ENCODE measurements at regions not wholly inside any gene's neighbourhood (a gene's known extent, or its start where the extent isn't known, plus 50 kb on each side); places are given as distances from the start of the nearest gene placed in this dataset.

GRCh38 chr1:34655206-34655874 lies 99.5 kb upstream of the GJB5 start:
- H3K9me3 ChIP-seq (ENCODE audit: insufficient read depth, low read length) = no peaks in the 10 kb centered on the region
- peaks cover 5% of the 10 kb centered on the region; the same call in 1 of the 2 replicates for H3K4me1 ChIP-seq (ENCODE audit: low read length)
- no peak overlapping the region for H3K9ac ChIP-seq (ENCODE audit: low read length)
- no peaks in the 10 kb centered on the region for H3K79me2 ChIP-seq (ENCODE audit: low read length)
- peaks cover 4% of the 10 kb centered on the region; the same call in 1 of the 2 replicates for H3K27me3 ChIP-seq (ENCODE audit: low read depth, low read length)
- no peaks in the 10 kb centered on the region for H4K20me1 ChIP-seq (ENCODE audit: insufficient read depth, low read length)
- no peak overlapping the region for H3K4me2 ChIP-seq (ENCODE audit: low read length)
- H3K4me3 ChIP-seq (ENCODE audit: low read length) = no peak overlapping the region
- no peak overlapping the region for H2AFZ ChIP-seq (ENCODE audit: low read depth, low read length)
- H3K27ac ChIP-seq (ENCODE audit: low read length) = no peak overlapping the region
- H3K36me3 ChIP-seq (replicated peaks; ENCODE audit: low read depth, low read length) = no peaks in the 10 kb centered on the region
- TF ChIP-seq EZH2phosphoT487 (IDR thresholded peaks at IDR 0.05; ENCODE audit: low read depth) (no peak), CTCF (IDR thresholded peaks at IDR 0.05; ENCODE audit: low read depth, low read length) (no peak)

GRCh38 chr1:34655875-34656240 lies 99.0 kb upstream of the GJB5 start:
- Histone ChIP-seq H3K9me3 (ENCODE audit: insufficient read depth, low read length) (no peaks in the 10 kb centered on the region), H3K4me3 (ENCODE audit: low read length) (no peak overlapping the region), H3K27me3 (ENCODE audit: low read depth, low read length) (peaks cover 4% of the 10 kb centered on the region; the same call in 1 of the 2 replicates), H4K20me1 (ENCODE audit: insufficient read depth, low read length) (no peaks in the 10 kb centered on the region), H3K79me2 (ENCODE audit: low read length) (no peaks in the 10 kb centered on the region), H3K27ac (ENCODE audit: low read length) (no peak overlapping the region), H3K36me3 (replicated peaks; ENCODE audit: low read depth, low read length) (no peaks in the 10 kb centered on the region), H2AFZ (ENCODE audit: low read depth, low read length) (no peak overlapping the region), H3K4me2 (ENCODE audit: low read length) (no peak overlapping the region), H3K4me1 (ENCODE audit: low read length) (peaks cover 5% of the 10 kb centered on the region; the same call in 1 of the 2 replicates), H3K9ac (ENCODE audit: low read length) (no peak overlapping the region)
- TF ChIP-seq CTCF (IDR thresholded peaks at IDR 0.05; ENCODE audit: low read depth, low read length) (no peak), EZH2phosphoT487 (IDR thresholded peaks at IDR 0.05; ENCODE audit: low read depth) (no peak)

GRCh38 chr1:34656299-34656698 lies 98.5 kb upstream of the GJB5 start:
- Histone ChIP-seq H2AFZ (ENCODE audit: low read depth, low read length) (no peak overlapping the region), H3K4me3 (ENCODE audit: low read length) (no peak overlapping the region), H3K27me3 (ENCODE audit: low read depth, low read length) (peaks cover 4% of the 10 kb centered on the region; the same call in 1 of the 2 replicates), H3K9ac (ENCODE audit: low read length) (no peak overlapping the region), H3K4me1 (ENCODE audit: low read length) (peaks cover 5% of the 10 kb centered on the region; the same call in 1 of the 2 replicates), H3K9me3 (ENCODE audit: insufficient read depth, low read length) (no peaks in the 10 kb centered on the region), H3K79me2 (ENCODE audit: low read length) (no peaks in the 10 kb centered on the region), H3K4me2 (ENCODE audit: low read length) (no peak overlapping the region), H3K36me3 (replicated peaks; ENCODE audit: low read depth, low read length) (no peaks in the 10 kb centered on the region), H4K20me1 (ENCODE audit: insufficient read depth, low read length) (no peaks in the 10 kb centered on the region), H3K27ac (ENCODE audit: low read length) (no peak overlapping the region)
- TF ChIP-seq EZH2phosphoT487 (IDR thresholded peaks at IDR 0.05; ENCODE audit: low read depth) = no peak
- no peak for TF ChIP-seq CTCF (IDR thresholded peaks at IDR 0.05; ENCODE audit: low read depth, low read length)

DNA sequence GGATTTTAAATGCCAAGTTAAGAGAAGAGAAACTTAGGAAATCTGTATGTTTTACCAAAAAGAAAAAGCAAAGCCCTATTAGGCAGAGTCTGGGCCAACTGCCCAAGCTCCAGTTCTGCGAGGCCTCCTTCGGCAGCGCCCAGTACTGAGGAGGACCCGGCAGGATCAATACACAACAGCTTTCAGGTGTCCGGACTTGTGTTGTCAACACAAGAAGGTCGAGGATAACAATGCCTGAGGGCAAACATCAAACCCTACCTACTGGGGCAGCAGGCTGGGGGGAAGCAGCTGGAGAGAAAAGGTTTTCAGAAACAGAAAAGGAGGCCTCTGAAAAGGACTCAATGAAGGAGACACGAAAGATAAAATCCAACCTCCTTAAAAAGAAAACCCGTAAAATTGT lies 98.1 kb upstream of the GJB5 start:
- no peaks in the 10 kb centered on the region for H3K79me2 ChIP-seq (ENCODE audit: low read length)
- no peak overlapping the region for H3K4me2 ChIP-seq (ENCODE audit: low read length)
- no peaks in the 10 kb centered on the region for H3K36me3 ChIP-seq (replicated peaks; ENCODE audit: low read depth, low read length)
- no peaks in the 10 kb centered on the region for H4K20me1 ChIP-seq (ENCODE audit: insufficient read depth, low read length)
- no peak overlapping the region for H3K9ac ChIP-seq (ENCODE audit: low read length)
- peaks cover 5% of the 10 kb centered on the region; the same call in 1 of the 2 replicates for H3K4me1 ChIP-seq (ENCODE audit: low read length)
- H3K27ac ChIP-seq (ENCODE audit: low read length) = no peak overlapping the region
- TF ChIP-seq CTCF (IDR thresholded peaks at IDR 0.05; ENCODE audit: low read depth, low read length) (no peak), EZH2phosphoT487 (IDR thresholded peaks at IDR 0.05; ENCODE audit: low read depth) (no peak)
- H3K4me3 ChIP-seq (ENCODE audit: low read length) = no peak overlapping the region
- H3K9me3 ChIP-seq (ENCODE audit: insufficient read depth, low read length) = no peaks in the 10 kb centered on the region
- H2AFZ ChIP-seq (ENCODE audit: low read depth, low read length) = no peak overlapping the region
- peaks cover 4% of the 10 kb centered on the region; the same call in 1 of the 2 replicates for H3K27me3 ChIP-seq (ENCODE audit: low read depth, low read length)

Measured in OCI-LY3 (cell line).